Breast epithelium (tissue), 4 donors: ENCODE measurements at regions not wholly inside any gene's neighbourhood (a gene's known extent, or its start where the extent isn't known, plus 50 kb on each side); places are given as distances from the start of the nearest gene placed in this dataset.

Source experiments
- DNase-seq, 2 donors: peaks; one replicate each; pipeline ENCODE4 v3.0.0-alpha.2; 2019; ENCODE audit warnings: low spot score in 2 of 2
- H3K27ac ChIP-seq, 2 donors: fragments of 200-600 bp; sonication (generic) in 1 of 2; one replicate each; pipeline ENCODE4 v1.5.1; 2016 to 2019; ENCODE audit warnings: mild to moderate bottlenecking in 1 of 2
- H3K27me3 ChIP-seq, 2 donors: fragments of 200-600 bp; sonication (generic) in 1 of 2; one replicate each; pipeline versions ENCODE4 v1.5.1 to v1.6.0; 2017 to 2019; ENCODE audit warnings: control low read depth in 1 of 2, mild to moderate bottlenecking in 1 of 2
- H3K36me3 ChIP-seq: fragments of 200-600 bp; one replicate; pipeline ENCODE4 v1.5.1; 2019
- H3K4me1 ChIP-seq, 2 donors: fragments of 200-600 bp; sonication (generic); one replicate each; pipeline ENCODE4 v1.5.1; 2016 to 2019; ENCODE audit warnings: control low read depth in 1 of 2
- H3K4me3 ChIP-seq, 3 donors: fragments of 200-600 bp; sonication (generic); 1 replicate in 2 of 3; 2 replicates in 1 of 3; pipeline ENCODE4 v1.5.1; 2016 to 2019; ENCODE audit warnings: mild to moderate bottlenecking in 3 of 3, moderate library complexity in 2 of 3
- H3K9me3 ChIP-seq, 2 donors: fragments of 200-600 bp; sonication (generic) in 1 of 2; one replicate each; pipeline ENCODE4 v1.5.1; 2016 to 2019; ENCODE audit warnings: control low read depth in 1 of 2
- CTCF ChIP-seq, 3 donors: fragments of 450-650 bp; IDR thresholded peaks; one replicate each; pipeline ENCODE4 v1.5.1; 2016 to 2017; ENCODE audit warnings: antibody characterized with exemption in 3 of 3, mild to moderate bottlenecking in 3 of 3, moderate library complexity in 3 of 3
- POLR2A ChIP-seq: fragments of 450-650 bp; IDR thresholded peaks from one replicate; pipeline ENCODE4 v1.6.1; 2016; ENCODE audit warnings: antibody characterized with exemption, mild to moderate bottlenecking, moderate library complexity
- POLR2AphosphoS5 ChIP-seq, 3 donors: sonication (generic); formaldehyde crosslinking; IDR thresholded peaks; one replicate each; pipeline ENCODE4 v1.6.1; 2017; ENCODE audit warnings: antibody characterized with exemption in 3 of 3
- intact Hi-C: fragments of 100-400 bp; cut with DNase I; formaldehyde crosslinking; loops from one replicate; pipeline ENCODE4 v1.15.1; 2023; ENCODE audit warnings: low total_unique reads

GRCh38 chr13:65460136-65460535 is 1770.0 kb downstream of the PCDH9 start:
- no peak for DNase-seq
- Histone ChIP-seq H3K4me3 (no peak overlapping the region), H3K27me3 (no peaks in the 10 kb centered on the region), H3K9me3 (no peaks in the 10 kb centered on the region), H3K36me3 (no peaks in the 10 kb centered on the region), H3K27ac (no peak overlapping the region), H3K4me1 (no peaks in the 10 kb centered on the region)
- intact Hi-C loops = no loop called here
- no peak for TF ChIP-seq POLR2AphosphoS5 (IDR thresholded peaks at IDR 0.05)
- TF ChIP-seq CTCF (IDR thresholded peaks at IDR 0.05) = no peak
- no peak for TF ChIP-seq POLR2A

DNA sequence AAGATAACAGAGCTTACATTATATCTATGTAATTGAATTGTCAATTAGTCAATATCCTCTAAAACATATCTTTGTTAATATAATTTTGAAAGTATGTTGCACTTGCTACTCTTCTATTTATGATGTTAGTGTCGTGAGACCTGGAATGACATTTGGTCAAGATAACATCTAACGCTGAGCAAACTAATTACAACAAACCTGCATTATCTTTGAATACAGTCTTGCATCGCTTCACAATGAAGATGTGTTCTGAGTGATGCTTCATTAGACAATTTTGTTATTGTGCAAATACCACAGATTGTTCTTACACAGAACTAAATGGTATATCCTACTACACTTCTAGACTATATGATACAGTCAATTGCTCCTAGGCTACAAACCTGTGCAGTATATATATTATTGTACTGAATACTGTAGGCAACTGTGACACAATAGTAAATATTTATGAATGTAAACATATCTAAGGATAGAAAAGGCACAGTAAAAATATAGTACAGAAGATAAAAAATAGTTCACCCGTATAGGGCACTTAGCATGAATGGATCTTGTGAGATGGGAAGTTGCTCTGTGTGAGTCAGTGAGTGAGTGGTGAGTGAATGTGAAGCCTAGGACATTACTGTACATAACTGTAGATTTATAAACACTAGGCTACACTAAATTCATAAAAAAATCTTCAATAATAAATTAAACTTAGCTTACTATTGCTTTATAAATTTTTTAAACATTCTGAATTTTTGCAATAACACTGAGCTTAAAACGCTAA is 1773.8 kb downstream of the PCDH9 start:
- intact Hi-C loops = no loop called here
- no peaks in the 10 kb centered on the region for H3K4me1 ChIP-seq
- H3K27me3 ChIP-seq = no peaks in the 10 kb centered on the region
- no peaks in the 10 kb centered on the region for H3K9me3 ChIP-seq
- TF ChIP-seq CTCF (IDR thresholded peaks at IDR 0.05) (no peak), POLR2AphosphoS5 (IDR thresholded peaks at IDR 0.05) (no peak), POLR2A (no peak)
- H3K4me3 ChIP-seq = no peak overlapping the region
- H3K27ac ChIP-seq = no peak overlapping the region
- no peaks in the 10 kb centered on the region for H3K36me3 ChIP-seq
- no peak for DNase-seq

DNA sequence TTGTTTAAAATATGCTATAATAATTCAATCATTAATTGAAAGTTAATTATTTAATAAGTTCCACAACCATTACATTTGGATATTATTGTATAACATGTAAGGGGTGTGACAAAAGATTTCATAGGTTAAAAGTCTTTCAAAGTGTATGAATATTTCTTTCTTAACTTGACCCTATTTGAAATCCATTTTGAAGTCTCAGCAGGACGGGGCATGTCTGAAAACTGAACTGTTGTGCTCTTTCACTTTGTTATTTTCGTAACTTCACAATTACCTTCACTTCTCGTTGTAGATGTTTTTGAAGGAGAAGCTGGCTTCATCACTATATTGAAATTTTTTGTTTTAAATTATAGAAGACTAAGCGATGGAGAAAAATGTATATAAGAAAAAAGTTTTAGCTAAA is 1775.7 kb downstream of the PCDH9 start:
- intact Hi-C loops = no loop called here
- H3K9me3 ChIP-seq = no peaks in the 10 kb centered on the region
- no peak for DNase-seq
- no peak for TF ChIP-seq POLR2A
- TF ChIP-seq POLR2AphosphoS5 (IDR thresholded peaks at IDR 0.05) = no peak
- no peak for TF ChIP-seq CTCF (IDR thresholded peaks at IDR 0.05)
- no peaks in the 10 kb centered on the region for H3K4me1 ChIP-seq
- no peak overlapping the region for H3K27ac ChIP-seq
- H3K4me3 ChIP-seq = no peak overlapping the region
- H3K27me3 ChIP-seq = no peaks in the 10 kb centered on the region
- no peaks in the 10 kb centered on the region for H3K36me3 ChIP-seq

DNA sequence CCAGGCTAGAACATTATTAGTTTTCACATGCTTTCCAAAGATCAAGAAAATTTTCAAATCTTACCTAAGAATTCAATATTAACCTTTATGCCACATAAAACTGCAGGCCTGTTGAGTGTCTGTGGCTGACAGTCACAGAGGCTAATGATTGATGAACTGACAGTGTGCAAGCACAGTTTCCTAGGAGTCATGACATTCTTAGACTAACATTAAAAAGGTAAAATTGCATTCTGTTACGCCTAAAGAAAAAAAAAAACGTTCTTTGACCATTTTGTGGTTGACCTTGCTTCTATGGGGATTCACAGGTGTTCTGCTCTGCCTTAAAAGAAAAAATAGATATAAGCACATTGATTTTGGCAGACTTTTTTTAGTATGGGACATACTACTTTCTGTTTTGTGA is 1776.2 kb downstream of the PCDH9 start:
- no peaks in the 10 kb centered on the region for H3K9me3 ChIP-seq
- intact Hi-C loops = no loop called here
- no peak overlapping the region for H3K4me3 ChIP-seq
- no peaks in the 10 kb centered on the region for H3K27me3 ChIP-seq
- no peaks in the 10 kb centered on the region for H3K36me3 ChIP-seq
- DNase-seq = no peak
- no peak for TF ChIP-seq POLR2AphosphoS5 (IDR thresholded peaks at IDR 0.05)
- TF ChIP-seq CTCF (IDR thresholded peaks at IDR 0.05) = no peak
- TF ChIP-seq POLR2A = no peak
- H3K27ac ChIP-seq = no peak overlapping the region
- H3K4me1 ChIP-seq = no peaks in the 10 kb centered on the region

DNA sequence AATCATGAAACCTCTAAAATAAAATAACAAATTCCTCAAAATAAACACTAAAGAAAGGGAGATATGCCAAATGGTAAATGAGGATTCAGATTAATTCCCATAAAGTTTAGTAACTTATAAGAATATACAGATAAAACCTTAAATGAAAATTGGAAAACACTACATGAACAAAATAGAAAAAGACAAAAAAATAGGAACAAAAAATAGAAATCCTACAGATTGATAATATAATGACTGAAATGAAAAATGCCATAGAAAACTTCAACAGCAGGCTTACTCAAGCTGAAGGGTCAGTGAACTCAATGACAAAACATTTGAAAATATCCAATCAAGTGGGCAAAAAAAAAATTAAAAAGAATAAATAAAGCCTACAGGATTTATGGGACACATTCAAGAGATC is 1784.8 kb downstream of the PCDH9 start:
- intact Hi-C loops = no loop called here

More for the DNA sequence above, 1784.8 kb downstream of the PCDH9 start:
- Histone ChIP-seq H3K27ac (no peak overlapping the region), H3K4me3 (no peak overlapping the region), H3K36me3 (no peaks in the 10 kb centered on the region), H3K27me3 (no peaks in the 10 kb centered on the region), H3K4me1 (no peaks in the 10 kb centered on the region), H3K9me3 (peaks cover 5 to 11% of the 10 kb centered on the region in 2 donors)
- DNase-seq = no peak
- TF ChIP-seq CTCF (IDR thresholded peaks at IDR 0.05) (no peak), POLR2A (no peak), POLR2AphosphoS5 (IDR thresholded peaks at IDR 0.05) (no peak)
